OCI-LY1 (cell line): ENCODE measurements at regions not wholly inside any gene's neighbourhood (a gene's known extent, or its start where the extent isn't known, plus 50 kb on each side); places are given as distances from the start of the nearest gene placed in this dataset.

Experiments used
- EZH2 ChIP-seq: fragments of 200-600 bp; sonication (generic), shearing (Covaris generic); IDR thresholded peaks from 2 replicates; pipeline ENCODE4 v1.8.0; 2017; ENCODE audit warnings: borderline replicate concordance, mixed run types, mild to moderate bottlenecking, antibody characterized with exemption, low read length, moderate library complexity, mixed read lengths
- TF ChIP-seq, protein P1 (sequence below): fragments of 200-600 bp; sonication (generic), shearing (Covaris generic); IDR thresholded peaks from 2 replicates; pipeline ENCODE4 v1.5.1; 2017; ENCODE audit warnings: mild to moderate bottlenecking, antibody characterized with exemption, low read length, moderate library complexity, mixed read lengths

DNA sequence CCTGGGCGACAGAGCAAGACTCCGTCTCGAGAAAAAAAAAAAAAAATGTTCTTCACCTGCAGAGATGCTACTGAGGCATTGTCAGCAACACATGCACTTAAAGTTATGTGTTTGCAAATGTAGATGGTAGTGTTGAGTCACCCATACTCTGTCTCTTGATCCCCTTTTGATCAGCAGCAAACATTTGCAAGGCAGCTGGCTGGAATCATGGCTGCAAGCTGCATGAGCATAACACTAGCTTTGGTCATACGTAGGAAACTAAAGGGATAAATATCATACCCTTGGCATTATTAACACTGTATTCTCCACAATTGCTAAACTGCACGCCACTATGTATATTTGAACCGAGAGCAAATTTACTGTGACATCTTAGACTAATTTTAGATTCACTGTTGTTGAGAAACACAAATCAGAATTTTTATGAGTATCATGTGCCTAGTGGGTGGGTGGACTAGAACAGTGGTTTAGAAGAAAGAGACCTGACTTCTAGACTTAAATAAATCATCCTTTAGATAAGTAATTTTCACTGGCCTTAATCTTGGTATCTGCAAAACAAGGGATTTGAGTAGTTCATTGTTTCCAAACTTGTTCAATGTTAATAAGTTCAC lies 229.3 kb upstream of the MEOX2 start:
- TF ChIP-seq, protein P1, sequence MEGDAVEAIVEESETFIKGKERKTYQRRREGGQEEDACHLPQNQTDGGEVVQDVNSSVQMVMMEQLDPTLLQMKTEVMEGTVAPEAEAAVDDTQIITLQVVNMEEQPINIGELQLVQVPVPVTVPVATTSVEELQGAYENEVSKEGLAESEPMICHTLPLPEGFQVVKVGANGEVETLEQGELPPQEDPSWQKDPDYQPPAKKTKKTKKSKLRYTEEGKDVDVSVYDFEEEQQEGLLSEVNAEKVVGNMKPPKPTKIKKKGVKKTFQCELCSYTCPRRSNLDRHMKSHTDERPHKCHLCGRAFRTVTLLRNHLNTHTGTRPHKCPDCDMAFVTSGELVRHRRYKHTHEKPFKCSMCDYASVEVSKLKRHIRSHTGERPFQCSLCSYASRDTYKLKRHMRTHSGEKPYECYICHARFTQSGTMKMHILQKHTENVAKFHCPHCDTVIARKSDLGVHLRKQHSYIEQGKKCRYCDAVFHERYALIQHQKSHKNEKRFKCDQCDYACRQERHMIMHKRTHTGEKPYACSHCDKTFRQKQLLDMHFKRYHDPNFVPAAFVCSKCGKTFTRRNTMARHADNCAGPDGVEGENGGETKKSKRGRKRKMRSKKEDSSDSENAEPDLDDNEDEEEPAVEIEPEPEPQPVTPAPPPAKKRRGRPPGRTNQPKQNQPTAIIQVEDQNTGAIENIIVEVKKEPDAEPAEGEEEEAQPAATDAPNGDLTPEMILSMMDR: no peak
- TF ChIP-seq EZH2: no peak
